ENCODE measurements at regions not wholly inside any gene's neighbourhood (a gene's known extent, or its start where the extent isn't known, plus 50 kb on each side); places are given as distances from the start of the nearest gene placed in this dataset.
A peak's percentile ranks its signal among the peaks of the same experiment; 100 is the strongest.

- Mint-ChIP-seq H3K9me3 (no peaks in the 10 kb centered on the region), H3K27ac (no peak overlapping the region), H3K4me1 (ENCODE audit: low read depth) (no peaks in the 10 kb centered on the region), H3K27me3 (ENCODE audit: low read depth) (no peaks in the 10 kb centered on the region), H3K36me3 (ENCODE audit: insufficient read depth in 2 of 2) (no peaks in the 10 kb centered on the region), H3K4me3 (no peak overlapping the region)
- no peak for DNase-seq
- ATAC-seq (replicated peaks in 1 of 2): no peak
Measured at GRCh38 chr13:74299721-74300120, 165.5 kb upstream of the KLF12 start.

GRCh38 chr13:74298923-74299322, 164.7 kb upstream of the KLF12 start:
- H3K9me3 Mint-ChIP-seq: no peaks in the 10 kb centered on the region
- H3K27ac Mint-ChIP-seq: no peak overlapping the region
- no peaks in the 10 kb centered on the region for H3K4me1 Mint-ChIP-seq (ENCODE audit: low read depth)
- no peak overlapping the region for H3K4me3 Mint-ChIP-seq
- no peak for DNase-seq
- H3K27me3 Mint-ChIP-seq (ENCODE audit: low read depth): no peaks in the 10 kb centered on the region
- ATAC-seq (replicated peaks in 1 of 2): no peak
- H3K36me3 Mint-ChIP-seq (ENCODE audit: insufficient read depth in 2 of 2): no peaks in the 10 kb centered on the region

GRCh38 chr13:74289861-74290773, 155.9 kb upstream of the KLF12 start:
- H3K4me3 Mint-ChIP-seq: peak overlapping the region; percentile 52 to 73
- DNase-seq: peak; percentile 22 to 34
- H3K27ac Mint-ChIP-seq: no peak overlapping the region
- H3K27me3 Mint-ChIP-seq (ENCODE audit: low read depth): peaks cover 5% of the 10 kb centered on the region
- no peaks in the 10 kb centered on the region for H3K36me3 Mint-ChIP-seq (ENCODE audit: insufficient read depth in 2 of 2)
- ATAC-seq (replicated peaks in 1 of 2): peak; percentile 84 to 88
- peaks cover 48% of the 10 kb centered on the region for H3K4me1 Mint-ChIP-seq (ENCODE audit: low read depth)
- no peaks in the 10 kb centered on the region for H3K9me3 Mint-ChIP-seq

- Mint-ChIP-seq H3K9me3 (no peaks in the 10 kb centered on the region), H3K4me3 (peak overlapping the region in 1 of 2 donors; percentile 73), H3K4me1 (ENCODE audit: low read depth) (peaks cover 53% of the 10 kb centered on the region), H3K27ac (no peak overlapping the region), H3K36me3 (ENCODE audit: insufficient read depth in 2 of 2) (no peaks in the 10 kb centered on the region), H3K27me3 (ENCODE audit: low read depth) (peaks cover 5% of the 10 kb centered on the region)
- DNase-seq (no peak), ATAC-seq (replicated peaks in 1 of 2) (no peak)
Measured at GRCh38 chr13:74289107-74289506, 154.9 kb upstream of the KLF12 start.

GRCh38 chr13:74288361-74288911, 154.2 kb upstream of the KLF12 start:
- Mint-ChIP-seq H3K9me3 (no peaks in the 10 kb centered on the region), H3K4me1 (ENCODE audit: low read depth) (peaks cover 53% of the 10 kb centered on the region), H3K27ac (peak overlapping the region; percentile 53), H3K27me3 (ENCODE audit: low read depth) (peaks cover 5% of the 10 kb centered on the region), H3K36me3 (ENCODE audit: insufficient read depth in 2 of 2) (no peaks in the 10 kb centered on the region), H3K4me3 (peak overlapping the region; percentile 74 to 94)
- no peak for DNase-seq
- ATAC-seq (replicated peaks in 1 of 2): no peak

- DNase-seq (peak; percentile 53 to 70), ATAC-seq (replicated peaks in 1 of 2) (peak; percentile 50 to 57)
- H3K27ac Mint-ChIP-seq: peak overlapping the region; percentile 53
- H3K4me1 Mint-ChIP-seq (ENCODE audit: low read depth): peaks cover 53% of the 10 kb centered on the region
- H3K36me3 Mint-ChIP-seq (ENCODE audit: insufficient read depth in 2 of 2): no peaks in the 10 kb centered on the region
- peaks cover 5% of the 10 kb centered on the region for H3K27me3 Mint-ChIP-seq (ENCODE audit: low read depth)
- H3K4me3 Mint-ChIP-seq: peak overlapping the region; percentile 74 to 94
- H3K9me3 Mint-ChIP-seq: no peaks in the 10 kb centered on the region
Measured at GRCh38 chr13:74287724-74288169, 153.5 kb upstream of the KLF12 start.

- peak overlapping the region in 1 of 2 donors; percentile 25 for H3K4me3 Mint-ChIP-seq
- ATAC-seq (replicated peaks in 1 of 2) (peak; percentile 75 to 77), DNase-seq (no peak)
- H3K36me3 Mint-ChIP-seq (ENCODE audit: insufficient read depth in 2 of 2): peaks cover 0 to 1% of the 10 kb centered on the region in 2 donors
- peaks cover 4% of the 10 kb centered on the region for H3K27me3 Mint-ChIP-seq (ENCODE audit: low read depth)
- peaks cover 39% of the 10 kb centered on the region for H3K4me1 Mint-ChIP-seq (ENCODE audit: low read depth)
- H3K9me3 Mint-ChIP-seq: no peaks in the 10 kb centered on the region
- peak overlapping the region; percentile 51 for H3K27ac Mint-ChIP-seq
Measured at GRCh38 chr13:74280795-74281490, 146.7 kb upstream of the KLF12 start.

- peak overlapping the region in 1 of 2 donors; percentile 25 for H3K4me3 Mint-ChIP-seq
- H3K9me3 Mint-ChIP-seq: no peaks in the 10 kb centered on the region
- DNase-seq (peak; percentile 26 to 40), ATAC-seq (replicated peaks in 1 of 2) (peak; percentile 77 to 90)
- peak overlapping the region; percentile 51 for H3K27ac Mint-ChIP-seq
- H3K36me3 Mint-ChIP-seq (ENCODE audit: insufficient read depth in 2 of 2): peaks cover 0 to 1% of the 10 kb centered on the region in 2 donors
- peaks cover 36% of the 10 kb centered on the region for H3K4me1 Mint-ChIP-seq (ENCODE audit: low read depth)
- peaks cover 4% of the 10 kb centered on the region for H3K27me3 Mint-ChIP-seq (ENCODE audit: low read depth)
Measured at GRCh38 chr13:74280093-74280794, 146.0 kb upstream of the KLF12 start.

GRCh38 chr13:74278901-74279300, 144.7 kb upstream of the KLF12 start:
- H3K4me1 Mint-ChIP-seq (ENCODE audit: low read depth): peaks cover 30% of the 10 kb centered on the region
- peaks cover 4% of the 10 kb centered on the region for H3K27me3 Mint-ChIP-seq (ENCODE audit: low read depth)
- ATAC-seq (replicated peaks in 1 of 2): no peak
- no peak overlapping the region for H3K4me3 Mint-ChIP-seq
- H3K36me3 Mint-ChIP-seq (ENCODE audit: insufficient read depth in 2 of 2): peaks cover 0 to 1% of the 10 kb centered on the region in 2 donors
- no peaks in the 10 kb centered on the region for H3K9me3 Mint-ChIP-seq
- H3K27ac Mint-ChIP-seq: no peak overlapping the region
- no peak for DNase-seq

GRCh38 chr13:74274916-74275315, 140.7 kb upstream of the KLF12 start:
- H3K4me1 Mint-ChIP-seq (ENCODE audit: low read depth): peaks cover 15% of the 10 kb centered on the region
- DNase-seq (no peak), ATAC-seq (replicated peaks in 1 of 2) (no peak)
- H3K27me3 Mint-ChIP-seq (ENCODE audit: low read depth): no peaks in the 10 kb centered on the region
- H3K36me3 Mint-ChIP-seq (ENCODE audit: insufficient read depth in 2 of 2): peaks cover 2 to 3% of the 10 kb centered on the region in 2 donors
- H3K9me3 Mint-ChIP-seq: peaks cover 2 to 3% of the 10 kb centered on the region in 2 donors
- no peak overlapping the region for H3K27ac Mint-ChIP-seq
- no peak overlapping the region for H3K4me3 Mint-ChIP-seq

GRCh38 chr13:74273581-74273980, 139.4 kb upstream of the KLF12 start:
- H3K27ac Mint-ChIP-seq: no peak overlapping the region
- ATAC-seq (replicated peaks in 1 of 2) (no peak), DNase-seq (no peak)
- no peak overlapping the region for H3K4me3 Mint-ChIP-seq
- H3K9me3 Mint-ChIP-seq: peaks cover 2 to 3% of the 10 kb centered on the region in 2 donors
- peaks cover 10% of the 10 kb centered on the region for H3K4me1 Mint-ChIP-seq (ENCODE audit: low read depth)
- H3K36me3 Mint-ChIP-seq (ENCODE audit: insufficient read depth in 2 of 2): peaks cover 3 to 5% of the 10 kb centered on the region in 2 donors
- no peaks in the 10 kb centered on the region for H3K27me3 Mint-ChIP-seq (ENCODE audit: low read depth)

- Mint-ChIP-seq H3K4me1 (ENCODE audit: low read depth) (peaks cover 10% of the 10 kb centered on the region), H3K27me3 (ENCODE audit: low read depth) (no peaks in the 10 kb centered on the region), H3K36me3 (ENCODE audit: insufficient read depth in 2 of 2) (peaks cover 2 to 5% of the 10 kb centered on the region in 2 donors), H3K4me3 (no peak overlapping the region), H3K27ac (no peak overlapping the region), H3K9me3 (peaks cover 2 to 3% of the 10 kb centered on the region in 2 donors)
- ATAC-seq (replicated peaks in 1 of 2) (no peak), DNase-seq (no peak)
Measured at GRCh38 chr13:74272826-74273225, 138.6 kb upstream of the KLF12 start.

All from activated T-cell treated with anti-CD3 and anti-CD28 coated beads, Interleukin-2, amount 50 U/mL, for 72 hours (primary cell).